Calu3 (cell line): ENCODE measurements at regions not wholly inside any gene's neighbourhood (a gene's known extent, or its start where the extent isn't known, plus 50 kb on each side); places are given as distances from the start of the nearest gene placed in this dataset.

Experiments used
- BruUV-seq: library from RNA; stranded (reverse); fragments of 400-500 nt; replicated peaks from 2 replicates; lab custom pipeline; 2021; lab: Mats Ljungman, UMichigan
- CTCF ChIA-PET: fragments of 300-600 bp; sonication (Branson Sonifier 250); formaldehyde crosslinking; loops from one replicate; lab custom pipeline; 2022; ENCODE audit warnings: antibody characterized with exemption; lab: Charles Lee
- DNase-seq: peaks from one replicate; pipeline ENCODE4 v3.0.0; 2022
- H3K27ac Mint-ChIP-seq: one replicate; pipeline ENCODE4 v1.8.0; 2022; ENCODE audit warnings: mixed read lengths; ENCODE audit not compliant: unreplicated experiment
- H3K27me3 Mint-ChIP-seq: one replicate; pipeline ENCODE4 v1.8.0; 2022; ENCODE audit warnings: mixed read lengths; ENCODE audit not compliant: unreplicated experiment
- H3K36me3 Mint-ChIP-seq: one replicate; pipeline ENCODE4 v1.8.0; 2022; ENCODE audit warnings: mild to moderate bottlenecking, moderate library complexity, mixed read lengths; ENCODE audit not compliant: insufficient read depth, unreplicated experiment
- H3K4me1 Mint-ChIP-seq: one replicate; pipeline ENCODE4 v1.8.0; 2022; ENCODE audit warnings: mild to moderate bottlenecking, low read depth, mixed read lengths; ENCODE audit not compliant: unreplicated experiment
- H3K4me3 Mint-ChIP-seq: one replicate; pipeline ENCODE4 v1.8.0; 2022; ENCODE audit warnings: mild to moderate bottlenecking, low read depth, moderate library complexity, mixed read lengths; ENCODE audit not compliant: unreplicated experiment
- H3K9me3 Mint-ChIP-seq: one replicate; pipeline ENCODE4 v1.8.0; 2022; ENCODE audit warnings: low read depth, mixed read lengths; ENCODE audit not compliant: unreplicated experiment
- intact Hi-C: fragments of 100-400 bp; cut with micrococcal nuclease; formaldehyde crosslinking; loops from one replicate; pipeline ENCODE4 v1.10.0; 2022; ENCODE audit not compliant: unreplicated experiment
- TF ChIP-seq, protein P1 (sequence below): fragments of 200-600 bp; IDR thresholded peaks from one replicate; pipeline ENCODE4 v1.8.0; 2022; ENCODE audit warnings: antibody characterized with exemption; ENCODE audit not compliant: unreplicated experiment

DNA sequence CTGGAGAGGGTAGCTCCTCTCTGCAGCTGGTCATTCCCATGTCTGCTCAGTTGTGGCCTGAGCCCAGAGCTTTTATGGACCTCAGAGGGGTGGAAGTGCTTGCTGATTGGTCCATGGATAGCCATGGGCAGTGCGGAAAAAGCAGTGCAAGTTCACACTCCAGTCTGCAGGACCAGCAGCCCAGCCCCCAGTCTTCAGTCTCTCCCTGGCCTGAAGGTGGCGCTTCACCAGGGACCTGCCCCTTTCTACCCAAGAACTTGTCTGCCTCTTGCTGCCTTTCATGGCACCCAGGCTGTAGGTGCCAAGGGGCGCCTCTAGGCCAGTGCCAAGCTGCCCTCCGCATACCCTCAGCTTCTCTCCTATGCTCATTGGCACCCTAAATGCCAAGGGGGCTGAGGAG is 91.0 kb downstream of the TBXT start:
- Mint-ChIP-seq H3K27me3 (peaks cover 33% of the 10 kb centered on the region), H3K4me1 (no peaks in the 10 kb centered on the region), H3K36me3 (no peaks in the 10 kb centered on the region), H3K4me3 (no peak overlapping the region), H3K27ac (no peak overlapping the region), H3K9me3 (no peaks in the 10 kb centered on the region)
- intact Hi-C loops = no loop called here
- TF ChIP-seq, protein P1, sequence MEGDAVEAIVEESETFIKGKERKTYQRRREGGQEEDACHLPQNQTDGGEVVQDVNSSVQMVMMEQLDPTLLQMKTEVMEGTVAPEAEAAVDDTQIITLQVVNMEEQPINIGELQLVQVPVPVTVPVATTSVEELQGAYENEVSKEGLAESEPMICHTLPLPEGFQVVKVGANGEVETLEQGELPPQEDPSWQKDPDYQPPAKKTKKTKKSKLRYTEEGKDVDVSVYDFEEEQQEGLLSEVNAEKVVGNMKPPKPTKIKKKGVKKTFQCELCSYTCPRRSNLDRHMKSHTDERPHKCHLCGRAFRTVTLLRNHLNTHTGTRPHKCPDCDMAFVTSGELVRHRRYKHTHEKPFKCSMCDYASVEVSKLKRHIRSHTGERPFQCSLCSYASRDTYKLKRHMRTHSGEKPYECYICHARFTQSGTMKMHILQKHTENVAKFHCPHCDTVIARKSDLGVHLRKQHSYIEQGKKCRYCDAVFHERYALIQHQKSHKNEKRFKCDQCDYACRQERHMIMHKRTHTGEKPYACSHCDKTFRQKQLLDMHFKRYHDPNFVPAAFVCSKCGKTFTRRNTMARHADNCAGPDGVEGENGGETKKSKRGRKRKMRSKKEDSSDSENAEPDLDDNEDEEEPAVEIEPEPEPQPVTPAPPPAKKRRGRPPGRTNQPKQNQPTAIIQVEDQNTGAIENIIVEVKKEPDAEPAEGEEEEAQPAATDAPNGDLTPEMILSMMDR = no peak
- DNase-seq = peak; percentile 19
- CTCF ChIA-PET = no interaction called here
- no TSS peak for BruUV-seq

DNA sequence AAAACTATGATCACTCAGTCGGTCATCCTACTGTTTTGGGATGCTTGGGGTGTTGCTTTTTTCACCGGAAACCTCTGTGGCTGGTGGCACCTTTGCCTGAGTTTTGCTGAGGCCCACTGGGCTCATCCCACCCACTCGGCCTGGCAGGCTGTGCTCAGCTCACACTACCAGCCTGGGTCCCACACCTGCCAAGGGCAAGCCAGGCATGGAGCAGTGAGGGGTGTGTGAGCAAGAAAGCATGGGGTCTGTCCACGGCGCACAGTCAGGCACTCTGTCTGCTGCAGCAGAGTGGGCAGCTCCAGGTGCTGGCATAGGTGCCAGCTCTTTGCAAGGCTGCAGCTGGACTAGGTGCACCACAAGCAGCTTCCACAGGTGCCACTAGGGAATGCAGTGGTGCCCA is 91.7 kb downstream of the TBXT start:
- H3K9me3 Mint-ChIP-seq = no peaks in the 10 kb centered on the region
- peaks cover 37% of the 10 kb centered on the region for H3K27me3 Mint-ChIP-seq
- TF ChIP-seq, protein P1 = no peak
- BruUV-seq = no TSS peak
- CTCF ChIA-PET = no interaction called here
- intact Hi-C loops = no loop called here
- DNase-seq = no peak
- no peak overlapping the region for H3K27ac Mint-ChIP-seq
- no peak overlapping the region for H3K4me3 Mint-ChIP-seq
- H3K4me1 Mint-ChIP-seq = no peaks in the 10 kb centered on the region
- no peaks in the 10 kb centered on the region for H3K36me3 Mint-ChIP-seq

DNA sequence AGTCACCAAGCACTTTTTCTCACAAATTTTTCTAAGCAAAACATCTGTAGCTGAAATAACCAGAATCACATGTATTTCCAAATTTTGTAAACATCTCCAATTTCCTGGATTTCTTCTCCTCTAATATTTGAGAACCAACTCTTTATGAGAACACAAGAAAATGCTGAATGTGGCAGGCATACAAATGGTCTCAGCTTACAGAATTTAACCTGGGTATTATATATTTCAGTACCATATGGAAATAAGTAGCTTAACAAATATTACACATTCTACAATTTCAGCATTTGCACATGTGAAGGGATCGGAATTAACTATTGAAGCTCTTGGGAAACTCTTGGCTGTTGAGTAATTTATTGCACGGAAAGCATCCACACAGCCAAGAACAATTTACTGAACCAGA is 92.5 kb downstream of the TBXT start:
- BruUV-seq = no TSS peak
- no peak overlapping the region for H3K27ac Mint-ChIP-seq
- TF ChIP-seq, protein P1 = no peak
- CTCF ChIA-PET = no interaction called here
- no peak for DNase-seq
- H3K36me3 Mint-ChIP-seq = no peaks in the 10 kb centered on the region
- intact Hi-C loops = no loop called here
- no peaks in the 10 kb centered on the region for H3K4me1 Mint-ChIP-seq
- H3K27me3 Mint-ChIP-seq = peaks cover 37% of the 10 kb centered on the region
- no peak overlapping the region for H3K4me3 Mint-ChIP-seq
- H3K9me3 Mint-ChIP-seq = no peaks in the 10 kb centered on the region

DNA sequence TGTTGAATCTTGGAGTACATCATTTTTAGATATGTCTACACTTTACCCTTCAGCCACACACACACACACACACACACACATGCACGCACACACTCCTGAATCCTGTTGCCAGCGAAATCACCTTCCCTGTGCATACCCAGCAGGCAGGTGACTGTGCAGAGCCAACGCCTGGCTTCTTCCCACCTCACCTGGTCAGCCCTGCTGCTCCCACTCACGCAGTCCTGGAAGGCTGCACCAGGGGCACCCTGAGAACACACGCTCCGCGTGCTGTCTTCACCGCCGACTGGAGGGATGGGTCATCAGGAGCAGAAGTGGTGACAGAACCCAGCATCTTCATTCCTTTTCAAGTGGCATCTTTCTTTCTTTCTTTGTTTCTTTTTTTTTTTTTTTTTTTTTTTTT is 94.6 kb downstream of the TBXT start:
- CTCF ChIA-PET = no interaction called here
- TF ChIP-seq, protein P1 = no peak
- Mint-ChIP-seq H3K36me3 (no peaks in the 10 kb centered on the region), H3K9me3 (no peaks in the 10 kb centered on the region), H3K27ac (no peak overlapping the region), H3K4me3 (no peak overlapping the region), H3K4me1 (no peaks in the 10 kb centered on the region), H3K27me3 (peaks cover 24% of the 10 kb centered on the region)
- intact Hi-C loops = no loop called here
- no TSS peak for BruUV-seq
- DNase-seq = no peak

DNA sequence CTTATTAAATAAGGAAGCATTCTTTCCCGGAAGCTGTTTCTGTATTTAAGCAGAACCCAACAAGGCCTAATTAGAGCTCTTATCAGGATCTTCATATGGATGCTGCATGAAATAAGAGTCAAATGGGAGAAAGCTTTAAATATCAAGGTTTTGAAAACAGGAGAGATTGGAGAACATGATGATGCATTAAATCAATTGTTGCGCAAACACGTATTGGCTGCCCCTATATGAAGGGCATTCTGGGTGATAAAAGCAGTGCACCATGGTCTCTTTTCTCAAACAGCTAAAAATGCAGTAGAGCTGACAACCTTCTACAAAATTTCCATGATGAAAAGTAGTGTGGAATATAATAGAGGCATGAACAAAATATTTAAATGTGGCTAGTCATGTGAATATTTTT is 98.9 kb downstream of the TBXT start:
- Mint-ChIP-seq H3K9me3 (peaks cover 3% of the 10 kb centered on the region), H3K4me3 (no peak overlapping the region), H3K27ac (no peak overlapping the region), H3K36me3 (no peaks in the 10 kb centered on the region), H3K27me3 (peaks cover 24% of the 10 kb centered on the region), H3K4me1 (no peaks in the 10 kb centered on the region)
- CTCF ChIA-PET = no interaction called here
- DNase-seq = no peak
- no TSS peak for BruUV-seq
- intact Hi-C loops = no loop called here
- TF ChIP-seq, protein P1 = no peak
